HepG2 (cell line): ENCODE measurements at regions not wholly inside any gene's neighbourhood (a gene's known extent, or its start where the extent isn't known, plus 50 kb on each side); places are given as distances from the start of the nearest gene placed in this dataset.

Experiments
- GABPA ChIP-seq, 2 experiments: IDR thresholded peaks; 2 replicates each; pipeline ENCODE4 v1.6.1; 2011 to 2016; ENCODE audit warnings: low read depth in 2 of 2, low read length in 1 of 2, missing biosample characterization in 1 of 2, missing genetic modification characterization in 1 of 2
- HOXA5 ChIP-seq: sonication (generic); formaldehyde crosslinking; IDR thresholded peaks from 2 replicates; pipeline ENCODE4 v1.4.0; 2020; ENCODE audit warnings: missing genetic modification reagents
- JUNB ChIP-seq: sonication (generic); formaldehyde crosslinking; IDR thresholded peaks from 2 replicates; pipeline ENCODE4 v1.8.0; 2022; ENCODE audit warnings: missing genetic modification reagents, mild to moderate bottlenecking, borderline replicate concordance
- KLF9 ChIP-seq: IDR thresholded peaks from 2 replicates; pipeline ENCODE4 v1.6.1; 2016; ENCODE audit warnings: low read depth
- MIXL1 ChIP-seq: IDR thresholded peaks from 2 replicates; pipeline ENCODE4 v1.6.1; 2016
- NFE2L1 ChIP-seq: sonication (generic); formaldehyde crosslinking; IDR thresholded peaks from 2 replicates; pipeline ENCODE4 v1.4.0; 2020; ENCODE audit warnings: missing genetic modification reagents, mild to moderate bottlenecking, borderline replicate concordance
- SOX6 ChIP-seq, 2 experiments: fragments of 450-650 bp in 1 of 2; sonication (generic) in 1 of 2; formaldehyde crosslinking in 1 of 2; IDR thresholded peaks; 2 replicates each; pipeline versions ENCODE4 v1.4.0 to v1.6.1; 2017 to 2020; ENCODE audit warnings: antibody characterized with exemption in 1 of 2, mild to moderate bottlenecking in 1 of 2, missing genetic modification reagents in 1 of 2
- SP2 ChIP-seq: sonication (generic); formaldehyde crosslinking; IDR thresholded peaks from 2 replicates; pipeline ENCODE4 v1.5.1; 2020; ENCODE audit warnings: mild to moderate bottlenecking, missing genetic modification reagents
- ZNF230 ChIP-seq: sonication (generic); formaldehyde crosslinking; IDR thresholded peaks from 2 replicates; pipeline ENCODE4 v1.4.0; 2020; ENCODE audit warnings: mild to moderate bottlenecking, missing genetic modification reagents
- ZNF282 ChIP-seq: fragments of 450-650 bp; IDR thresholded peaks from 2 replicates; pipeline ENCODE4 v1.6.1; 2018; ENCODE audit not compliant: partially characterized antibody
- ZNF468 ChIP-seq: sonication (generic); formaldehyde crosslinking; IDR thresholded peaks from 2 replicates; pipeline ENCODE4 v1.8.0; 2022; ENCODE audit warnings: mild to moderate bottlenecking, moderate library complexity, missing genetic modification reagents
- ZNF556 ChIP-seq: sonication (generic); formaldehyde crosslinking; IDR thresholded peaks from 2 replicates; pipeline ENCODE4 v1.4.0; 2020; ENCODE audit warnings: mild to moderate bottlenecking, missing genetic modification reagents, borderline replicate concordance
- ZNF652 ChIP-seq: IDR thresholded peaks from 2 replicates; pipeline ENCODE4 v1.6.1; 2016; ENCODE audit warnings: low read depth, borderline replicate concordance
- ZNF773 ChIP-seq: sonication (generic); formaldehyde crosslinking; IDR thresholded peaks from 2 replicates; pipeline ENCODE4 v1.4.0; 2020; ENCODE audit warnings: missing genetic modification reagents, borderline replicate concordance
- ZSCAN20 ChIP-seq: sonication (generic); formaldehyde crosslinking; IDR thresholded peaks from 2 replicates; pipeline ENCODE4 v1.4.0; 2020; ENCODE audit warnings: missing genetic modification reagents, mild to moderate bottlenecking, borderline replicate concordance
- TF ChIP-seq, protein P1 (sequence below): sonication (generic); formaldehyde crosslinking; IDR thresholded peaks from 2 replicates; pipeline ENCODE4 v1.8.1; 2023; ENCODE audit warnings: missing genetic modification reagents, mild to moderate bottlenecking, borderline replicate concordance
- TF ChIP-seq, protein P2 (sequence below): sonication (generic); formaldehyde crosslinking; IDR thresholded peaks from 2 replicates; pipeline ENCODE4 v1.4.0; 2020; ENCODE audit warnings: missing genetic modification reagents
- TF ChIP-seq, protein P3 (sequence below): sonication (generic); formaldehyde crosslinking; IDR thresholded peaks from 2 replicates; pipeline ENCODE4 v1.5.0; 2020; ENCODE audit warnings: mild to moderate bottlenecking, missing genetic modification reagents, moderate library complexity
- TF ChIP-seq, protein P4 (sequence below): sonication (generic); formaldehyde crosslinking; IDR thresholded peaks from 2 replicates; pipeline ENCODE4 v1.4.0; 2020; ENCODE audit warnings: missing genetic modification reagents, borderline replicate concordance
- TF ChIP-seq, protein P5 (sequence below): IDR thresholded peaks from 2 replicates; pipeline ENCODE4 v1.6.1; 2016; ENCODE audit warnings: mild to moderate bottlenecking, missing biosample characterization, missing genetic modification reagents
- TF ChIP-seq, protein P6 (sequence below): sonication (generic); formaldehyde crosslinking; IDR thresholded peaks from 2 replicates; pipeline ENCODE4 v1.4.0; 2020; ENCODE audit warnings: mild to moderate bottlenecking, missing genetic modification reagents
- TF ChIP-seq, protein P7 (sequence below): sonication (generic); formaldehyde crosslinking; IDR thresholded peaks from 2 replicates; pipeline ENCODE4 v1.4.0; 2020; ENCODE audit warnings: mild to moderate bottlenecking, low read depth, missing genetic modification reagents

DNA sequence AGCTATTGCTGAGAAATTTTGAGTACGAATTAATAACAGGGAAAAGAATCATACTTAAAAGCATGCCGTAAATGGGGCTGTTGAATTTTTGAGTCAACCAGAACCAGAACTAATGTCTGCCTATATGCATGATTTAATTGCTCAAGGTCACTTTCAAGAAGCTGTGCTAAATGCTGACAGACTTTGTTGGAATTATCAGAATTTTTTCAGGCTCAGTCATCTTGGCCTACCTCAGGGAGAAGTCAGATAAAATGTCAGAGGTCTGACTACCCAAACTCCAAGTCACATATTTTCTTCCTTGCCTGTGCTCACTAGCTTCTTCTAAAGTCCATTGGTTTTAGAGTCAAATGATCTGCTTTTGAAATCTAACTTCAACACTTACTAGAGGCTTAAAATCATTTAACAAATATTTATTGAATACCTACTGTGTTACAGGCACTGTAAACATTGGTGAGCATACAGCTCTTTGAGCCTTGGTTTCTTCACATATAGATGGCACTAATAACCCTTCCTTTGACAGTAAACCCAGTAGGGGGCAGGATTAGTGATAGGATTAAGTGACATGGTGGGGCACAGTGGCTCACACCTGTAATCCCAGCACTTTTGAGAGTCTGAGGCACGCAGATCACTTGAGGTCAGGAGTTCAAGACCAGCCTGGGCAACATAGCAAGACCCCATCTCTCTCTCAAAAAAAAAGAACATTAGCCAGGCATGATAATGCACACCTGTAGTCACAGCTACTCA lies 121.2 kb upstream of the SLC44A3 start (continued):
- TF ChIP-seq SOX6 (IDR thresholded peaks at IDR 0.05) (no peak), SOX6 (CRISPR knock-in tag; IDR thresholded peaks at IDR 0.05) (peak; percentile 60; the same call in 1 of the 2 replicates), KLF9 (CRISPR knock-in tag) (no peak), GABPA (IDR thresholded peaks at IDR 0.05; ENCODE audit: low read depth, low read length) (no peak), GABPA (CRISPR knock-in tag; IDR thresholded peaks at IDR 0.05; ENCODE audit: low read depth) (no peak), SP2 (CRISPR knock-in tag) (no peak), ZNF282 (no peak), ZNF230 (CRISPR knock-in tag) (no peak), ZSCAN20 (no peak), NFE2L1 (CRISPR knock-in tag) (no peak), JUNB (no peak), ZNF468 (no peak), ZNF773 (CRISPR knock-in tag) (no peak), MIXL1 (peak; percentile 75), ZNF556 (CRISPR knock-in tag) (no peak), HOXA5 (CRISPR knock-in tag) (peak; percentile 52; the same call in 1 of the 2 replicates), ZNF652 (CRISPR knock-in tag) (no peak)
- TF ChIP-seq, protein P1, sequence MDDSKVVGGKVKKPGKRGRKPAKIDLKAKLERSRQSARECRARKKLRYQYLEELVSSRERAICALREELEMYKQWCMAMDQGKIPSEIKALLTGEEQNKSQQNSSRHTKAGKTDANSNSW (CRISPR knock-in tag): no peak
- TF ChIP-seq, protein P2, sequence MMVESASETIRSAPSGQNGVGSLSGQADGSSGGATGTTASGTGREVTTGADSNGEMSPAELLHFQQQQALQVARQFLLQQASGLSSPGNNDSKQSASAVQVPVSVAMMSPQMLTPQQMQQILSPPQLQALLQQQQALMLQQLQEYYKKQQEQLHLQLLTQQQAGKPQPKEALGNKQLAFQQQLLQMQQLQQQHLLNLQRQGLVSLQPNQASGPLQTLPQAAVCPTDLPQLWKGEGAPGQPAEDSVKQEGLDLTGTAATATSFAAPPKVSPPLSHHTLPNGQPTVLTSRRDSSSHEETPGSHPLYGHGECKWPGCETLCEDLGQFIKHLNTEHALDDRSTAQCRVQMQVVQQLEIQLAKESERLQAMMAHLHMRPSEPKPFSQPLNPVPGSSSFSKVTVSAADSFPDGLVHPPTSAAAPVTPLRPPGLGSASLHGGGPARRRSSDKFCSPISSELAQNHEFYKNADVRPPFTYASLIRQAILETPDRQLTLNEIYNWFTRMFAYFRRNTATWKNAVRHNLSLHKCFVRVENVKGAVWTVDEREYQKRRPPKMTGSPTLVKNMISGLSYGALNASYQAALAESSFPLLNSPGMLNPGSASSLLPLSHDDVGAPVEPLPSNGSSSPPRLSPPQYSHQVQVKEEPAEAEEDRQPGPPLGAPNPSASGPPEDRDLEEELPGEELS (CRISPR knock-in tag): peak; percentile 81
- TF ChIP-seq, protein P3, sequence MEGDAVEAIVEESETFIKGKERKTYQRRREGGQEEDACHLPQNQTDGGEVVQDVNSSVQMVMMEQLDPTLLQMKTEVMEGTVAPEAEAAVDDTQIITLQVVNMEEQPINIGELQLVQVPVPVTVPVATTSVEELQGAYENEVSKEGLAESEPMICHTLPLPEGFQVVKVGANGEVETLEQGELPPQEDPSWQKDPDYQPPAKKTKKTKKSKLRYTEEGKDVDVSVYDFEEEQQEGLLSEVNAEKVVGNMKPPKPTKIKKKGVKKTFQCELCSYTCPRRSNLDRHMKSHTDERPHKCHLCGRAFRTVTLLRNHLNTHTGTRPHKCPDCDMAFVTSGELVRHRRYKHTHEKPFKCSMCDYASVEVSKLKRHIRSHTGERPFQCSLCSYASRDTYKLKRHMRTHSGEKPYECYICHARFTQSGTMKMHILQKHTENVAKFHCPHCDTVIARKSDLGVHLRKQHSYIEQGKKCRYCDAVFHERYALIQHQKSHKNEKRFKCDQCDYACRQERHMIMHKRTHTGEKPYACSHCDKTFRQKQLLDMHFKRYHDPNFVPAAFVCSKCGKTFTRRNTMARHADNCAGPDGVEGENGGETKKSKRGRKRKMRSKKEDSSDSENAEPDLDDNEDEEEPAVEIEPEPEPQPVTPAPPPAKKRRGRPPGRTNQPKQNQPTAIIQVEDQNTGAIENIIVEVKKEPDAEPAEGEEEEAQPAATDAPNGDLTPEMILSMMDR (CRISPR knock-in tag): peak; percentile 66
- TF ChIP-seq, protein P4, sequence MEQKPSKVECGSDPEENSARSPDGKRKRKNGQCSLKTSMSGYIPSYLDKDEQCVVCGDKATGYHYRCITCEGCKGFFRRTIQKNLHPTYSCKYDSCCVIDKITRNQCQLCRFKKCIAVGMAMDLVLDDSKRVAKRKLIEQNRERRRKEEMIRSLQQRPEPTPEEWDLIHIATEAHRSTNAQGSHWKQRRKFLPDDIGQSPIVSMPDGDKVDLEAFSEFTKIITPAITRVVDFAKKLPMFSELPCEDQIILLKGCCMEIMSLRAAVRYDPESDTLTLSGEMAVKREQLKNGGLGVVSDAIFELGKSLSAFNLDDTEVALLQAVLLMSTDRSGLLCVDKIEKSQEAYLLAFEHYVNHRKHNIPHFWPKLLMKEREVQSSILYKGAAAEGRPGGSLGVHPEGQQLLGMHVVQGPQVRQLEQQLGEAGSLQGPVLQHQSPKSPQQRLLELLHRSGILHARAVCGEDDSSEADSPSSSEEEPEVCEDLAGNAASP (CRISPR knock-in tag): 0 out of 2 replicates have a peak, but pooled peaks have one; percentile 37
- TF ChIP-seq, protein P5, sequence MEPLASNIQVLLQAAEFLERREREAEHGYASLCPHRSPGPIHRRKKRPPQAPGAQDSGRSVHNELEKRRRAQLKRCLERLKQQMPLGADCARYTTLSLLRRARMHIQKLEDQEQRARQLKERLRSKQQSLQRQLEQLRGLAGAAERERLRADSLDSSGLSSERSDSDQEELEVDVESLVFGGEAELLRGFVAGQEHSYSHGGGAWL: no peak
- TF ChIP-seq, protein P6, sequence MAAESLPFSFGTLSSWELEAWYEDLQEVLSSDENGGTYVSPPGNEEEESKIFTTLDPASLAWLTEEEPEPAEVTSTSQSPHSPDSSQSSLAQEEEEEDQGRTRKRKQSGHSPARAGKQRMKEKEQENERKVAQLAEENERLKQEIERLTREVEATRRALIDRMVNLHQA (CRISPR knock-in tag): no peak
- TF ChIP-seq, protein P7, sequence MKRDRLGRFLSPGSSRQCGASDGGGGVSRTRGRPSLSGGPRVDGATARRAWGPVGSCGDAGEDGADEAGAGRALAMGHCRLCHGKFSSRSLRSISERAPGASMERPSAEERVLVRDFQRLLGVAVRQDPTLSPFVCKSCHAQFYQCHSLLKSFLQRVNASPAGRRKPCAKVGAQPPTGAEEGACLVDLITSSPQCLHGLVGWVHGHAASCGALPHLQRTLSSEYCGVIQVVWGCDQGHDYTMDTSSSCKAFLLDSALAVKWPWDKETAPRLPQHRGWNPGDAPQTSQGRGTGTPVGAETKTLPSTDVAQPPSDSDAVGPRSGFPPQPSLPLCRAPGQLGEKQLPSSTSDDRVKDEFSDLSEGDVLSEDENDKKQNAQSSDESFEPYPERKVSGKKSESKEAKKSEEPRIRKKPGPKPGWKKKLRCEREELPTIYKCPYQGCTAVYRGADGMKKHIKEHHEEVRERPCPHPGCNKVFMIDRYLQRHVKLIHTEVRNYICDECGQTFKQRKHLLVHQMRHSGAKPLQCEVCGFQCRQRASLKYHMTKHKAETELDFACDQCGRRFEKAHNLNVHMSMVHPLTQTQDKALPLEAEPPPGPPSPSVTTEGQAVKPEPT (CRISPR knock-in tag): no peak
